Fibroblast of lung (primary cell): ENCODE measurements at regions not wholly inside any gene's neighbourhood (a gene's known extent, or its start where the extent isn't known, plus 50 kb on each side); places are given as distances from the start of the nearest gene placed in this dataset.

ENCODE experiments used
- DNase-seq, 2 donors: peaks; one replicate each; pipeline versions ENCODE4 v3.0.0 to v3.0.0-alpha.2; 2010; ENCODE audit warnings: low read depth in 2 of 2
- H2AFZ ChIP-seq: 2 replicates; pipeline ENCODE4 v1.5.1; 2012; ENCODE audit warnings: low read length, control low read depth, inconsistent platforms
- H3K27ac ChIP-seq: 2 replicates; pipeline ENCODE4 v1.5.1; 2011; ENCODE audit warnings: low read length, control low read depth; ENCODE audit not compliant: insufficient read depth
- H3K27me3 ChIP-seq: 2 replicates; pipeline ENCODE4 v1.5.1; 2011; ENCODE audit warnings: mild to moderate bottlenecking, low read length; ENCODE audit not compliant: control insufficient read depth, insufficient read depth
- H3K36me3 ChIP-seq: 2 replicates; pipeline ENCODE4 v1.5.1; 2011; ENCODE audit warnings: low read length; ENCODE audit not compliant: control insufficient read depth, insufficient read depth
- H3K4me1 ChIP-seq: 2 replicates; pipeline ENCODE4 v1.5.1; 2011; ENCODE audit warnings: low read length; ENCODE audit not compliant: control insufficient read depth, insufficient read depth; ENCODE audit errors: extremely low read depth
- H3K4me2 ChIP-seq: 2 replicates; pipeline ENCODE4 v1.5.1; 2011; ENCODE audit warnings: low read length, control low read depth; ENCODE audit not compliant: insufficient read depth; ENCODE audit errors: extremely low read depth
- H3K4me3 ChIP-seq, 4 experiments: fragments of 200-600 bp in 1 of 4; sonication (generic) in 1 of 4; replicated peaks in 1 of 4; 2 replicates each; pipeline ENCODE4 v1.5.1; 2011 to 2016; ENCODE audit warnings: low read length in 4 of 4, low read depth in 3 of 4, mild to moderate bottlenecking in 3 of 4, control low read depth in 2 of 4, inconsistent platforms in 1 of 4, mixed read lengths in 1 of 4; ENCODE audit not compliant: insufficient read depth in 1 of 4; ENCODE audit errors: control extremely low read depth in 1 of 4
- H3K79me2 ChIP-seq: 2 replicates; pipeline ENCODE4 v1.5.1; 2012; ENCODE audit warnings: mild to moderate bottlenecking, low read length, inconsistent platforms; ENCODE audit not compliant: control insufficient read depth, insufficient read depth
- H3K9ac ChIP-seq: 2 replicates; pipeline ENCODE4 v1.5.1; 2011; ENCODE audit warnings: mild to moderate bottlenecking, low read length, control low read depth; ENCODE audit not compliant: insufficient read depth
- H3K9me3 ChIP-seq: 2 replicates; pipeline ENCODE4 v1.5.1; 2012; ENCODE audit warnings: low read depth, low read length; ENCODE audit not compliant: control insufficient read depth, insufficient read depth
- H4K20me1 ChIP-seq: 2 replicates; pipeline ENCODE4 v1.5.1; 2011; ENCODE audit warnings: low read length; ENCODE audit not compliant: control insufficient read depth, insufficient read depth; ENCODE audit errors: extremely low read depth
- CTCF ChIP-seq, 2 donors: IDR thresholded peaks in 1 of 2; conservative IDR thresholded peaks in 1 of 2; 1 replicate in 1 of 2; 2 replicates in 1 of 2; pipeline ENCODE4 v1.5.1; 2011 to 2012; ENCODE audit warnings: low read length in 2 of 2, control low read depth in 1 of 2, inconsistent platforms in 1 of 2, low read depth in 1 of 2, mild to moderate bottlenecking in 1 of 2
- EZH2 ChIP-seq: IDR thresholded peaks from 2 replicates; pipeline ENCODE4 v1.5.1; 2012; ENCODE audit warnings: low read length, control low read depth, mild to moderate bottlenecking; ENCODE audit errors: missing control alignments

GRCh38 chr7:17645500-17645899 is 294.8 kb downstream of the SNX13 start:
- TF ChIP-seq CTCF (conservative IDR thresholded peaks at IDR 0.05 in 1 of 2, IDR thresholded peaks at IDR 0.05 in 1 of 2; ENCODE audit: low read depth in 1 of 2, low read length in 2 of 2), result no peak
- TF ChIP-seq EZH2, result no peak
- Histone ChIP-seq H3K27me3 (no peaks in the 10 kb centered on the region), H3K79me2 (no peaks in the 10 kb centered on the region), H2AFZ (no peak overlapping the region), H3K36me3 (no peaks in the 10 kb centered on the region), H3K4me1 (no peaks in the 10 kb centered on the region), H3K9ac (no peak overlapping the region), H3K9me3 (no peaks in the 10 kb centered on the region), H3K27ac (no peak overlapping the region), H4K20me1 (no peaks in the 10 kb centered on the region), H3K4me3 (no peak overlapping the region), H3K4me2 (no peak overlapping the region)
- no peak for DNase-seq

GRCh38 chr7:17646253-17646956 is 293.9 kb downstream of the SNX13 start:
- Histone ChIP-seq H3K27ac (no peak overlapping the region), H3K27me3 (no peaks in the 10 kb centered on the region), H3K9me3 (no peaks in the 10 kb centered on the region), H4K20me1 (no peaks in the 10 kb centered on the region), H3K4me2 (no peak overlapping the region), H3K9ac (no peak overlapping the region), H2AFZ (no peak overlapping the region), H3K79me2 (no peaks in the 10 kb centered on the region), H3K4me1 (peaks cover 3% of the 10 kb centered on the region), H3K36me3 (no peaks in the 10 kb centered on the region), H3K4me3 (no peak overlapping the region)
- peak; percentile 37 to 56 for TF ChIP-seq CTCF (conservative IDR thresholded peaks at IDR 0.05 in 1 of 2, IDR thresholded peaks at IDR 0.05 in 1 of 2; ENCODE audit: low read depth in 1 of 2, low read length in 2 of 2)
- no peak for TF ChIP-seq EZH2
- DNase-seq, result peak; percentile 52 to 76

- H3K27me3 ChIP-seq, result no peaks in the 10 kb centered on the region
- no peak overlapping the region for H2AFZ ChIP-seq
- H3K4me1 ChIP-seq, result peaks cover 8% of the 10 kb centered on the region
- no peaks in the 10 kb centered on the region for H3K36me3 ChIP-seq
- peak overlapping the region; percentile 43 for H3K27ac ChIP-seq
- H4K20me1 ChIP-seq, result no peaks in the 10 kb centered on the region
- H3K79me2 ChIP-seq, result no peaks in the 10 kb centered on the region
- H3K4me3 ChIP-seq, result no peak overlapping the region
- DNase-seq, result peak in 1 of 2 donors; percentile 9
- TF ChIP-seq EZH2, result no peak
- TF ChIP-seq CTCF (conservative IDR thresholded peaks at IDR 0.05 in 1 of 2, IDR thresholded peaks at IDR 0.05 in 1 of 2; ENCODE audit: low read depth in 1 of 2, low read length in 2 of 2), result no peak
- no peak overlapping the region for H3K9ac ChIP-seq
- peak overlapping the region; percentile 41 for H3K4me2 ChIP-seq
- no peaks in the 10 kb centered on the region for H3K9me3 ChIP-seq
Observed at GRCh38 chr7:17651341-17651740, 289.0 kb downstream of the SNX13 start.
